Ascending aorta (tissue), 2 donors: ENCODE measurements at regions not wholly inside any gene's neighbourhood (a gene's known extent, or its start where the extent isn't known, plus 50 kb on each side); places are given as distances from the start of the nearest gene placed in this dataset.

Experiments used
- DNase-seq, 2 donors: peaks; one replicate each; pipeline ENCODE4 v3.0.0-alpha.2; 2019; ENCODE audit warnings: low spot score in 2 of 2
- H3K27ac ChIP-seq, 2 donors: fragments of 200-600 bp; sonication (generic); one replicate each; pipeline ENCODE4 v1.5.1; 2016 to 2017; ENCODE audit warnings: mild to moderate bottlenecking in 1 of 2
- H3K27me3 ChIP-seq: fragments of 200-600 bp; sonication (generic); one replicate; pipeline ENCODE4 v1.5.1; 2017
- H3K36me3 ChIP-seq, 2 donors: fragments of 200-600 bp; sonication (generic); one replicate each; pipeline ENCODE4 v1.5.1; 2016
- H3K4me1 ChIP-seq, 2 donors: fragments of 200-600 bp; sonication (generic); one replicate each; pipeline ENCODE4 v1.5.1; 2016 to 2017; ENCODE audit warnings: mild to moderate bottlenecking in 1 of 2
- H3K4me3 ChIP-seq, 2 donors: fragments of 200-600 bp; sonication (generic); one replicate each; pipeline ENCODE4 v1.5.1; 2016 to 2017; ENCODE audit warnings: mild to moderate bottlenecking in 1 of 2
- H3K9me3 ChIP-seq, 2 donors: fragments of 200-600 bp; sonication (generic); one replicate each; pipeline ENCODE4 v1.5.1; 2016
- CTCF ChIP-seq, 3 experiments: fragments of 200-600 bp in 2 of 3; fragments of 450-650 bp in 1 of 3; sonication (generic) in 2 of 3; IDR thresholded peaks; one replicate each; pipeline ENCODE4 v1.5.1; 2016 to 2019; ENCODE audit warnings: antibody characterized with exemption in 3 of 3, mild to moderate bottlenecking in 1 of 3, moderate library complexity in 1 of 3
- intact Hi-C: fragments of 100-400 bp; cut with DNase I; formaldehyde crosslinking; loops from one replicate; pipeline ENCODE4 v1.15.1; 2023

- TF ChIP-seq CTCF (IDR thresholded peaks at IDR 0.05): peak in 2 of 3 experiments; percentile 11 to 34
- H3K9me3 ChIP-seq: no peaks in the 10 kb centered on the region
- intact Hi-C loops: no loop called here
- no peaks in the 10 kb centered on the region for H3K36me3 ChIP-seq
- H3K27me3 ChIP-seq: no peaks in the 10 kb centered on the region
- no peak for DNase-seq
- H3K4me3 ChIP-seq: no peak overlapping the region
- H3K4me1 ChIP-seq: no peaks in the 10 kb centered on the region
- H3K27ac ChIP-seq: no peak overlapping the region
Measured at GRCh38 chrX:112147206-112147605, 64.6 kb upstream of the TRPC5 start.

- no peak for DNase-seq
- no peak for TF ChIP-seq CTCF (IDR thresholded peaks at IDR 0.05)
- H3K4me3 ChIP-seq: no peak overlapping the region
- no peaks in the 10 kb centered on the region for H3K27me3 ChIP-seq
- H3K36me3 ChIP-seq: no peaks in the 10 kb centered on the region
- H3K27ac ChIP-seq: no peak overlapping the region
- peaks cover 0 to 10% of the 10 kb centered on the region in 2 donors for H3K9me3 ChIP-seq
- H3K4me1 ChIP-seq: no peaks in the 10 kb centered on the region
- intact Hi-C loops: no loop called here
Measured at GRCh38 chrX:112137276-112137675, 54.7 kb upstream of the TRPC5 start.
